WTC11 (cell line): ENCODE measurements at regions not wholly inside any gene's neighbourhood (a gene's known extent, or its start where the extent isn't known, plus 50 kb on each side); places are given as distances from the start of the nearest gene placed in this dataset.

Experiments used
- ATAC-seq: fragments of 200-7000 bp; cut with Tn5 transposase; 2 replicates; pipeline ENCODE4 v1.10.0; 2021; ENCODE audit warnings: mild to moderate bottlenecking, moderate library complexity
- CTCF ChIA-PET: fragments of 300-600 bp; sonication (Branson Sonifier 250); formaldehyde crosslinking; loops from one replicate; lab custom pipeline; 2021; ENCODE audit warnings: antibody characterized with exemption; lab: Charles Lee
- POLR2A ChIA-PET: fragments of 350-600 bp; sonication (Branson Sonifier 250); formaldehyde crosslinking; loops from one replicate; lab custom pipeline; 2021; ENCODE audit warnings: antibody characterized with exemption; lab: Charles Lee
- DNase-seq: peaks from one replicate; pipeline ENCODE4 v3.0.0; 2021; ENCODE audit warnings: low spot score
- H3K27ac Mint-ChIP-seq: 2 replicates; pipeline ENCODE4 v1.8.0; 2021; ENCODE audit warnings: mixed read lengths
- H3K27me3 Mint-ChIP-seq: 2 replicates; pipeline ENCODE4 v1.8.0; 2021; ENCODE audit warnings: low read depth, mild to moderate bottlenecking, moderate library complexity, mixed read lengths
- H3K36me3 Mint-ChIP-seq: 2 replicates; pipeline ENCODE4 v1.8.0; 2021; ENCODE audit warnings: mixed read lengths
- H3K4me1 Mint-ChIP-seq: 2 replicates; pipeline ENCODE4 v1.8.0; 2022; ENCODE audit warnings: mixed read lengths
- H3K4me3 Mint-ChIP-seq: 2 replicates; pipeline ENCODE4 v1.8.0; 2021; ENCODE audit warnings: mild to moderate bottlenecking, moderate library complexity, mixed read lengths
- H3K9me3 Mint-ChIP-seq: 2 replicates; pipeline ENCODE4 v1.8.0; 2021; ENCODE audit warnings: mixed read lengths
- CREB1 ChIP-seq: sonication (generic); formaldehyde crosslinking; IDR thresholded peaks from 2 replicates; pipeline ENCODE4 v1.8.0; 2023; ENCODE audit warnings: mild to moderate bottlenecking, missing genetic modification reagents
- CREM ChIP-seq: sonication (generic); formaldehyde crosslinking; IDR thresholded peaks from 2 replicates; pipeline ENCODE4 v1.8.1; 2022; ENCODE audit warnings: mild to moderate bottlenecking, missing genetic modification reagents, moderate library complexity
- E2F1 ChIP-seq: sonication (generic); formaldehyde crosslinking; IDR thresholded peaks from 2 replicates; pipeline ENCODE4 v1.8.0; 2022; ENCODE audit warnings: mild to moderate bottlenecking, missing genetic modification reagents
- GABPB1 ChIP-seq: sonication (generic); formaldehyde crosslinking; IDR thresholded peaks from 2 replicates; pipeline ENCODE4 v1.8.1; 2023; ENCODE audit warnings: mild to moderate bottlenecking, missing genetic modification reagents
- IRF1 ChIP-seq: sonication (generic); formaldehyde crosslinking; IDR thresholded peaks from 2 replicates; pipeline ENCODE4 v1.8.0; 2023; ENCODE audit warnings: missing genetic modification reagents
- MAX ChIP-seq: sonication (generic); formaldehyde crosslinking; IDR thresholded peaks from 2 replicates; pipeline ENCODE4 v1.8.0; 2022; ENCODE audit warnings: mild to moderate bottlenecking, missing genetic modification reagents
- MXD4 ChIP-seq: fragments of 250-450 bp; sonication (Bioruptor Pico); IDR thresholded peaks from 2 replicates; pipeline ENCODE4 v1.8.0; 2021; ENCODE audit warnings: mild to moderate bottlenecking, moderate library complexity, borderline replicate concordance
- NFE2L1 ChIP-seq: sonication (generic); formaldehyde crosslinking; IDR thresholded peaks from 2 replicates; pipeline ENCODE4 v1.8.1; 2023; ENCODE audit warnings: missing genetic modification reagents
- PRDM15 ChIP-seq: sonication (generic); formaldehyde crosslinking; IDR thresholded peaks from 2 replicates; pipeline ENCODE4 v1.8.0; 2022; ENCODE audit warnings: missing genetic modification reagents
- SMAD3 ChIP-seq: sonication (generic); formaldehyde crosslinking; IDR thresholded peaks from 2 replicates; pipeline ENCODE4 v1.8.0; 2022; ENCODE audit warnings: missing genetic modification reagents, mild to moderate bottlenecking, borderline replicate concordance
- SOX15 ChIP-seq: fragments of 250-450 bp; sonication (Bioruptor Pico); IDR thresholded peaks from 2 replicates; pipeline ENCODE4 v1.9.0; 2021; ENCODE audit warnings: mild to moderate bottlenecking
- SP1 ChIP-seq: sonication (generic); formaldehyde crosslinking; conservative IDR thresholded peaks from 2 replicates; pipeline ENCODE4 v1.8.1; 2022; ENCODE audit warnings: missing genetic modification reagents
- TP53 ChIP-seq: sonication (generic); formaldehyde crosslinking; IDR thresholded peaks from 2 replicates; pipeline ENCODE4 v1.8.1; 2023; ENCODE audit warnings: mild to moderate bottlenecking, missing genetic modification reagents
- USF1 ChIP-seq: sonication (generic); formaldehyde crosslinking; IDR thresholded peaks from 2 replicates; pipeline ENCODE4 v1.8.0; 2022; ENCODE audit warnings: mild to moderate bottlenecking, missing genetic modification reagents
- ZNF121 ChIP-seq: sonication (generic); formaldehyde crosslinking; IDR thresholded peaks from 2 replicates; pipeline ENCODE4 v1.8.0; 2023; ENCODE audit warnings: missing genetic modification reagents
- ZNF219 ChIP-seq: sonication (generic); formaldehyde crosslinking; IDR thresholded peaks from 2 replicates; pipeline ENCODE4 v1.8.0; 2023; ENCODE audit warnings: missing genetic modification reagents, mild to moderate bottlenecking, borderline replicate concordance
- ZNF232 ChIP-seq: sonication (generic); formaldehyde crosslinking; IDR thresholded peaks from 2 replicates; pipeline ENCODE4 v1.8.0; 2022; ENCODE audit warnings: mild to moderate bottlenecking, missing genetic modification reagents
- ZNF317 ChIP-seq: sonication (generic); formaldehyde crosslinking; IDR thresholded peaks from 2 replicates; pipeline ENCODE4 v1.8.1; 2023; ENCODE audit warnings: low read depth, mild to moderate bottlenecking, moderate library complexity, missing genetic modification reagents, borderline replicate concordance
- ZNF425 ChIP-seq: fragments of 250-450 bp; sonication (Bioruptor Pico); conservative IDR thresholded peaks from 2 replicates; pipeline ENCODE4 v1.9.0; 2021; ENCODE audit warnings: mild to moderate bottlenecking
- ZNF532 ChIP-seq: fragments of 250-450 bp; sonication (Bioruptor Pico); IDR thresholded peaks from 2 replicates; pipeline ENCODE4 v1.9.0; 2021; ENCODE audit warnings: mild to moderate bottlenecking, borderline replicate concordance

GRCh38 chr9:108517651-108518365, 338.0 kb downstream of the ACTL7B start:
- no peak for ATAC-seq
- Mint-ChIP-seq H3K27me3 (no peaks in the 10 kb centered on the region), H3K9me3 (no peaks in the 10 kb centered on the region), H3K27ac (no peak overlapping the region), H3K4me1 (no peaks in the 10 kb centered on the region; the same call in 1 of the 2 replicates), H3K36me3 (no peaks in the 10 kb centered on the region), H3K4me3 (no peak overlapping the region)
- ChIA-PET POLR2A (no interaction called here), CTCF (no interaction called here)
- DNase-seq: no peak
- TF ChIP-seq ZNF532 (CRISPR knock-in tag): no peak
- no peak for TF ChIP-seq PRDM15 (CRISPR knock-in tag)
- no peak for TF ChIP-seq TP53 (CRISPR knock-in tag)
- TF ChIP-seq IRF1 (CRISPR knock-in tag): no peak
- no peak for TF ChIP-seq USF1 (CRISPR knock-in tag)
- TF ChIP-seq ZNF219 (CRISPR knock-in tag): no peak
- no peak for TF ChIP-seq ZNF425 (CRISPR knock-in tag)
- no peak for TF ChIP-seq GABPB1 (CRISPR knock-in tag)
- TF ChIP-seq SOX15 (CRISPR knock-in tag): no peak
- no peak for TF ChIP-seq NFE2L1 (CRISPR knock-in tag)
- no peak for TF ChIP-seq ZNF121 (CRISPR knock-in tag)
- no peak for TF ChIP-seq E2F1
- TF ChIP-seq SP1 (CRISPR knock-in tag): no peak
- no peak for TF ChIP-seq CREB1 (CRISPR knock-in tag)
- no peak for TF ChIP-seq MAX
- TF ChIP-seq ZNF232 (CRISPR knock-in tag): no peak
- no peak for TF ChIP-seq MXD4
- TF ChIP-seq CREM (CRISPR knock-in tag): no peak
- no peak for TF ChIP-seq ZNF317 (CRISPR knock-in tag)
- no peak for TF ChIP-seq SMAD3 (CRISPR knock-in tag)
